GM04504 (cell line): ENCODE measurements at regions not wholly inside any gene's neighbourhood (a gene's known extent, or its start where the extent isn't known, plus 50 kb on each side); places are given as distances from the start of the nearest gene placed in this dataset.

Source experiments
- DNase-seq: peaks from one replicate; pipeline ENCODE4 v3.0.0-alpha.2; 2012; ENCODE audit warnings: low read depth

DNA sequence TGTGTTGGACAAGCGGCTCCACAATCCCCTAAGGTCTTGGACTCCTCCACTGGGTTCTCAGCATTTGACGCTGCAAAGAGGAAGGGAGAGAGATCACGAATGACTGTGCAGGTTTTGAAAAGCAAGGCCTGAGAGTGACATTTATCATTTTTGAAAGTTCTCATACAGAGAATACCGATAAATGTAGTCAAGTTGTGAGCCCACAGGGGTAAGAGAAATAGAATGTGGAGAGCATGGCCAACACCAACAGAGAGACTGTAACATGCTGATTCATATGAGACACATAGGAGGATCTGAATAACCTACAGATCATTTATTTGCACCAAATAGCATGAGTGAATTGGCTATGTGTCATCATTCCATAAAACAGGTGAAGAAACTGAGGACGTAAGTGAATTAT, 230.5 kb upstream of the MBL2 start:
- no peak for DNase-seq

DNA sequence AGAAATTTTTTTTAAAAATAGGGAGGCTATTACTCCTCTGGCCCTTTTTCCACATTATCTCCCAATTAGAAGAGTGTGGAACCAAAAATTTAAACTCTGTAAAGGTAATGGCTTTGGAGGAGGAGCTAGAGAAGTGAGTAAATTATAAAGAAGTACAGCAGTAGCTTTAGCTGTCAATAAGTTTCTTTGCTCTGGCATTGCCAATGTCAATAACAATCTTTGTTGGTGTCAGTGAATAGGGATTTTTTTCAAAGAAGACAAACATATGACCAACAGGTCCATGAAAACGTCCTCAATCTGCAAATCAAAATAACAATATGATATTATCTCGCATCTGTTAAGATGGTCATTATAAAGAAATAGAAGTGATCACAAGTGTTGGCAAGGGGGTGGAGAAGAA, 227.1 kb upstream of the MBL2 start:
- no peak for DNase-seq

DNA sequence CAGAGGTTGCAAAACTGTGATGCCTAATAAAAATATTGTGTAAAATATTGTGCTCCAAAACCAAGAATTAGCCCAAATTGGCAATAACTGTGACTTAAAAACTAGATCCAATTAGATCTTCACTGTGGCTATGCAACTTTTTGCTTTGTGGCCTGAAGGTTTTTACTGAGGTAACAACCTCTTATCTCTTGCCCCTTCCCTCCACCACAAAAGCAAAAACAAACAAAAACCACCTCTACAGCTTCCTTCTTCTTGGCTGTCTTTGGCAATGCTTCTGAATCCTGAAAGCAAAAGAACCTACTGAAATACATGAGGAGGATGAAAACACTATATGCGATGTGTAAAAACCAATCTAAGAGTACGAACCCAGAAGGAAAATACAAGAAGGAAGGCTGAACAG, 226.7 kb upstream of the MBL2 start:
- DNase-seq: no peak

DNA sequence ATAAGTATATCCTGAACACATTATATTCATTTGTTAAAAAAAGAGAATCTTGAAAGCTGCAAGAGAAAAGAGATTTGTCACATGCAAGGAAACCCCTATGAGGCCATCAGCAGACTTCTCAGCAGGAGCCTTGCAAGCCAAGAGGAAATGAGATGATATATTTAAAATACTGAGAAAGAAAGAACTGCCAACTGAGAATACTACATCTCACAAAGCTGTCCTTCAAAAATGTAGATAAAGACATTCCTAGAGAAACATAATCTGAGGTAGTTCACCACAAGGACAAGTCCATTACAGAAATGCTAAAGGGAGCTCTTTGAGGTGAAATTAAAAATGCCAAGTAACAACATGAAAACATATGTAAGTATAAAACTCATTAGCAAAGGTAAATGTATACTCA, 224.4 kb upstream of the MBL2 start:
- DNase-seq: no peak

DNA sequence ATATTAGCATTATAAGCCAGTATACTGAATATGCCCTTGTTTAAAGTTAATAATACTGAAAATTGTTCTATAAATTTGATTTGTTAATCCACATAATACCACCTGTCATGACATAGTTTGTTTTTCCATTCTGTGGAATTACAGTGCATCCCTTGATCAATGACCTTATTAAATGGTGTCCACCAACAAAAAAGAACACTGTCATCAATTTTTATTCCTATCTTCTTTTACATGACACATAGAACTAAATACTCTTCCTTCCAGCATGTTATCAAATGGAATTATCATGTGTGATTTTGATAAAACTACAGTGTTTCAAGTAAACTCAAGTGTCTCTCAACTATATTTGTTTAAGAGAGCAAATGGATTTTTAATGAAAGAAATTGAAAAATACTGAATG, 221.8 kb upstream of the MBL2 start:
- no peak for DNase-seq

DNA sequence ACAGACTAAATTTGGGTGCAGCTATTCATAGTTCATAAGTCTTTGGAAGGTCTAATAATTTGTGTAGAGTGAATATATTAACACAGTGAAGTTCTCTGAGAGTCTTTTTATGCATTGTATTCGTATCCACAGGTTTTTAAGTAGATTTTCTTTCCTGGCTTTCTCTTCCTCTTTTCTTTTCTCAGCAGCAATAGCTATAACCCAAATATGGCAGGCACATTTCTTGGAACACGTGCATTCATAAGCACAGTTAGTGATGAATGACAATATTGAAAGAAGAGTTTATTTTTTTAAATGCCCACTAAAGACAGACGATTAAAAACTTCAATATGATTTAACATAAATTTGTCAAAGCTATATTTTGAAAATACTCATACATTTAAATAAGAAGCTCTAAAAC, 220.5 kb upstream of the MBL2 start:
- no peak for DNase-seq

DNA sequence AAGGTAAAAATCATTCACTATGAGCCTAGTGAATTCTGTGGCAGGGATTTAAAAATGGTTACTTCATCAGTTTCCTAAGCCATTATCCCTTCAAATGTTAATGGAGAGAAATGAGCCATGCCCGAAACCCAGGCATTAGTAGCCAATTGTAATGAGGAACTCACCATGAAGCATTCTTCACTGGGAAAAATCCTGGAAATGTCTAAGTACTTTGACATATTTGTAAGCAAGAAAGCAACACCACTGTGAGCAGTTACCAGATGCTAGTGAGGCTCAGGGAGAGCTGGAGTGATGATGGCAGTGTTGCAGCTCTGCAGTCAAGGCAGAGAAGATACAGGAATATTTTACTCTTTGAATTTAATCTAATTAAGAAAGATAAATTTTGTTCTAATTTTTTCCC, 220.0 kb upstream of the MBL2 start:
- no peak for DNase-seq

DNA sequence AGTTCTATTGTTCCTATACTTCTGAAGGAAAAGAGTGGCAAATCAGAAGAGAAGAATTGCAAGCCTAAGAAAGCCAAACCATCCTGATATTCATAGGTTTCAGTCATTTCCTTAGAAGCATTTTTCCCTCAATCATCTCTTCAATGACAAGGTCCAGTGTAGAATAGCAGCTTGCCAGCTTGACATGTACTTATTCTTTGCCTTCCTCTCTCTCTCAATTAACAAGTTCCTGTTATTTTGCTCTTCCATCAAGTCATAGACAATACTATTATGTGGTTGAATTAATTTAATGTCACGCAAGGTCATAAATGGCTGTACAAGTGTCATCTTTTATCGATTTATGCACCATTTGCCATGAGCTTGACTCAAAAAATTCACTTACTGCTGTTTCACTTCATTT, 216.3 kb upstream of the MBL2 start:
- no peak for DNase-seq

DNA sequence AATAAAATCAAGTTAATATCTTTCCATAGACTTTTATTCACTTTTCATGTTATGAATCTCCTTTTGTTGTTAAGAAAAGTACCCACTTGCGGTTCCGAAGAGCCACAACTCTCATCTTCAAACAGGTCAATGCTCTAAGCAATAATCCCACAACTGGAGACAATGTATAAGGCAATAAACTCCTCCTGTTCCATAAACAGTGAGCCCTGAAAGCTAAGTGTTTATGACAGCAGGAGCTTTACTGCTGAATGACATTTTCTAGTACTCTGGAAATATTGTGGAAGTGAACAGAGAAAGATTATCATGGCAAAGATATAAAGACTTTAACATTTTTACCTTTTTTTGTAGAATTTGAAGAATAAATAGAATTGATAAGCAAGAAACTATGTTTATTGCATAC, 213.5 kb upstream of the MBL2 start:
- DNase-seq: no peak

DNA sequence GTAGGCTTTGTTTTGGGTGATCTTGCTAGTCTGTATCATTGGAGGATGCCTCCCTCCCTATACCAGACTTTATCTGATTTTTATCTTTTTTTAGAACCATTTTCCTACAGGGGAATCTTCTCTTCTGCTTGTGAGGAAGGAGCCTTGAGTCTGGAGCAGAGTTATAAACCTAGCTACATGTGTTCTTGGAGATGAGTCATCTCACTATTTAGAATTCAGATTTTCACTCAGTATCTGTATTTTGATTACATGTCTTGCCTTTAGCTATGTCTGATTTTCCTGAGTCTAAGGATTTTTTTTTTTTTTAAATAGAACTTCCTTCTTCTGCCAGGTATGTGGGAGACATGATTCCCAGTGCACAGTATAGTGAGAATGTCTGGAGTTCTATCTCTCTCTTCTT, 211.6 kb upstream of the MBL2 start:
- no peak for DNase-seq

DNA sequence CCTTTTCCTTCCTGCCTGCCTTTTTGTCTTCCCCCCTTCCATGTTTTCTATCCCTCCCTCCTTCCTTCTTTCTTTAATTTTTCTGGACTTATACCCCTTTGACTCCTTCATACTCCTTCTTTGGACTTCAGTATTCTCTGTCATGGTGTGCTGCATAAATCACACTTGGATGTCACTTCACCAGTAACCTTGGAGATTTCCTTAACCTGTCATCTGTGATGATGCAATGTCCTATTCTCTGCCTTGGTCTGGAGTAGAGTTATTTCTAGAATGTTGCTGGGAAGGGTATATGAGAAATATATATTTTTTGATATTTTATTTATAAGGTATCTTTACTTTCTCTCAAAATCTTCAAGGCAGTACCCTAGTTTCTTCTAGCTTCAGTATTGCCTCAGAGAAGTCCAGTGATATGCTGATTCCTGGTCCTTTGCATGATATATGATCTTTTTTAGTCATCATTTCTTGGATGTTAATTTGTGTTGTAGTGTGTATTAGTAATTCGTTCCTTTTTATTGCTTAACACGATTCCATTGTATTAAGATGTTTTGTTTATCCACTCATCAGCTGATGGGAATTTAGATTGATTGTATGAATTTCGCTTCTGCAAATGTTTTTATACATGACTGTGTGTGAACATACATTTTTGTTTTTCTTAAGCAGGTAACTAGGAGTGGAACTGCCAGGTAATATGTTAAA, 206.9 kb upstream of the MBL2 start:
- no peak for DNase-seq

DNA sequence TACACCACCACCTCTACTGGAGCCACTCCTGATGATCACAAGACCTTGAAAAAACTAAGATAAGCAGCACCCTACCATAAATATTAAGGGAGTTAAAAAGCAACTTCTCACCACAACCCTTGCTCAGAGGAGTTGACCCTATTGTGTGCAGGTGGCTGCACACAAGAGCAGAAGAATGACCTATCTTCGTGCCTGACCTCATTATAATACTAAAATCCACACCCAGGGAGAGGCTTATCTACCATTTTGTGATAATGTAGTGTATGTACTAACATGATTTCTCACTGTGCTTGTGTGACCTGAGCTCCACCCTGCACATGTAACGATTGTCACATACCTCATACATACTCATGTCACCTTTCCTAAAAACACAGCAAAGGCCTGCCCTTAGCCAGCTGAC, 205.0 kb upstream of the MBL2 start:
- DNase-seq: no peak

DNA sequence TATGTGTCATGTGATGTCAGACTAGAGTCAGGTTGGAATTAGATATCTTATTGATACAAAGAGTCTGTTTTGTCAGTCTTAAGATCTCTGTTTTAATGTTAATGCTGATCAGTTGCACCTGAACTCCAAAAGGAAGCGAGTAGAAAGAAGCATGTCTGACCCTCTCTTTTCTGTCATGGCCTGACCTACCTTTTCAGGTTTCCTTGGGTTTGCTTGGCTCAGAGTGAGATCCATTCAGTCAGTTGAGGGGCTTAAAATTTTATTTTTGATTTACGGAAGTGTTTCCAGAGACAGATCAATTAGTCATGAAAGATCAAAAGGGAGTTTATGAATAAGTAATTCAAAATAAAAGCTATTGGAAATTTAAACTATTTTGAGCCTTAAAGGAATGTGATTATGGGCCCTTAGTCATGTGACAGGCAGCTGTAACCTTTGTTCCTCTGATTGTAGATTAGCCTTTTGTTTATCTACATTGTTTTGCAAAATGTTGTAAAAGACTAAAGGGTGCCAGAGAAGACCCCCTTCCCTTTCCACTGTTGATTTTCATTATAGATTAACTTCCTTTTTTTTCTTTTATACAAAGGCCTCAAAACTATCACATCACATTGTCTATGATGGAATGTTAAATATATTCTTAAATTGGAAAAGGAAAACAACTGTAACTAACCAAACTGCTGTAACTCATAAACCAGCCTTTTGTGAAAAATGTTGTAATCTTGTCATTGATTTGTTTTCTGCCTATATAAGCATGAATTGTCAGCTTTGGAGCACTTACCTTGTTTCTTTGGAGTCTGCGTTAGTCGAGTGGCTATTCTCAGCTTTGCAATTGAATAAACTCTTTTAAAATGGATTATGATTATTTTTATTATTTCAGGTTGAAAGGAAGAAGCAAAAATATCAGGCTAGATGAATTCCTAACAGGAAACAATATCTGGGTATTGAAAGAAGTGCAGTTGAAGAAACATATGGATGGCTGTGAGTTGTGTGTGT, 195.5 kb upstream of the MBL2 start:
- no peak for DNase-seq

DNA sequence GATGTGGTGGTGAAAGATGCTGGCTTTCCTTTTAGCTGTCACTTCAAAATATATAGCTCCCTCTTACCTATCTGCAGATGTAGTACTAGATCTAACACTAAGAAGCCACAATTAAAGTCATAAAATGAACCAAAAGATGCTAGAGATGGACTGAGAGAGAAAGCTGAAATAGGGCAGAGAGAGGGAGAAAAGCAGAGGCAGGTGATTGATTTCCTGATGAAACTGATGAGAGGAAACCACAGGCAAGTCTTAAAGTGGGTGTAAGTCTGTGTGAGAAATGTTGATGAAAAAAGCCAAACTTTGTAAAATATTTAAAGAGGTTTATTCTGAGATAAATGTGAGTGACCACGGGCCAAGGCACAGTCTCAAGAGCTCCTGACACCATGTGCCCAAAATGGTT, 194.3 kb upstream of the MBL2 start:
- no peak for DNase-seq

DNA sequence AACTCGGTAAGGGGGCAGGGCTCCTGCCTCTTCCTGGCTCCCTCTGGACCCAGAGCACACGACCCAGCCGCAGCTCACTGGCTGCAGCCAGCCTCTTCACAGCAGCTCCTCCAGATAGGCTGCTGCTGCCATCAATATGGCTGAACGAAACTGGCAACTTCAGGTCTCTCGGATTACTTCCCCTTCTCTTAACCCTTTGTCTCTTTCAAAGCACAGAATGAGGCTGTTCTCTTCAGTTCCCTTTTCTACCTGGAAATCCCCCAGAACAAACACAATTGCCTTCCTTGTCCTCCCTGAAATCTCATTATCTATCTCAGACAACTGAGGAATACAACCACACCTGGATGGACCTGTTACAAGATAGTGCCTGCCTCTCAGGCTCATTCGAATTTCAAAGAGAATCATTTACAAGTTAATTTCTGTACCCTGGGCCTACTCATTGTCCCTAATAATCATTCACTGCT, 193.4 kb upstream of the MBL2 start:
- DNase-seq: no peak

DNA sequence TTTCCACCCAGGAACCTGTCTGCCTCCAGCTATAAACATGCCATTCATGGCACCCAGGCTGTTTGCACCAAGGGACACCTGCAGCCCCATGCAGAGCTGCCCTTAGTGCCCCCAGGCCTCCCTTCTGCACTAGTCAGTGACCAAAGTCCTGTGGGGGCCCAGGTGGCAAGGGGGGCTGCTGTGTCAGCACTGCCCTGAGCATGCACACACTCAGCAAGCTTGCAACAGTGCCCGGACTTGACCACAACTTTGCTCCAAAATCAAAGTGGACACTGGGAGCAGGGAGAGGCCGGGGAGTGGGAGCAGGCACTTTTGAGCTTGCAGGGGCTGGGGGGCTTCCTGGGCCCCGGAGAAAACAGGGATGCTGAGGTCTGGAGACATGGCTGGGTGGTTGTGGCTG, 192.9 kb upstream of the MBL2 start:
- DNase-seq: no peak

DNA sequence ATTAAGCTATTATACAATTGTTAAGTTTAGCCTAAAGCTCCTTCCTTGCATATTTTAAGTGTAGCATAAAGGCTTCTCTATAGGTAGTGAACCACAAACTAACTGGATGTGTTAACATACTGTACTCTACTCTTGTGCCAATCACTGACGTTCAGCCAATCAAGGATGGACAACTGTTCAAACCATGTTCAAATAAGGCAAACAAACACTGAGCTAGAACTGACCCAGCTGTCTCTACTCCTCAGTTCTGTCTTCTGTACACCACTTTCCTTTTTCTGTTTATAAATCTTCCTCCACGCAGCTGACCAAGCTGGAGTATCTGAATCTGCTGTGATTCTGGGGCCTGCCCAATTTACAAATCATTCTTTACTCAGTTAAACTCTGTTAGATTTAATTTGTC, 188.7 kb upstream of the MBL2 start:
- DNase-seq: no peak

DNA sequence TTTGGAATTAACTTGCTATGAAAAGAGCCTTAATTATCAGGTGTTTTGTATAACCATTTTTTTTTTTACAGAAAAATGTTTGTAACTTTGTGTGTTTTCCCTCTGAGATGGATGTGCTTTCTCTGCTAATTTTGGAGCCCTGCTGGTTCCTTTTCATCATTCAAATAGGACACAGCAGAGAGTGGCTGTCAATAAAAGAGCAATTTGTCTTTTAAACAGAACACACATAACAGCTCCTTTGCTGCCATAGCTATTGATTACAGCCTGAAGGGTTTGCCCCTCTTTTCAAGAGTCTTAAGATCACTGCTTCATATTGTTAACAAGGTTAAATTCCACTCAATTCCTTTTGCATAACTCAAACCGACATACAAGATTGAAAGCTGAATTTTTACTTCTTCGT, 187.2 kb upstream of the MBL2 start:
- DNase-seq: no peak

DNA sequence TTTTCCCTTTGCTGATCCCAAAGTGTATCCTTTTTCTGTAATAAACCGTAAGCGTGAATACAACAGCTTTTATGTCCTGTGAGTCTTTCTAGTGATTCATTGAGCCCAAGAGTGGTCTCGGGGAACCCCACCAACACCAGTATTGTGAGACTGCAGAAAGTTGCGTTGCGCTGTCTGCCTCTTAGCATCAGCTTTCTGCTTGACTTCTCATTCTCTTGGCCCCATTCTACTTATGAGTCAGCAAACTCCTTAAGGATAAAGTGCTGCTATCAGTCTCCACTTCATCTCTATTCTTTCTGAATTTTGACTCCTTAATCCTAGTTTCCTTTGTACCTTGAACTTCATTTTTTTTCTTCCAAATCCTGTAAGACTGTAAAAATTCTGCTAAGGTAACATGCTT, 184.3 kb upstream of the MBL2 start:
- DNase-seq: no peak

DNA sequence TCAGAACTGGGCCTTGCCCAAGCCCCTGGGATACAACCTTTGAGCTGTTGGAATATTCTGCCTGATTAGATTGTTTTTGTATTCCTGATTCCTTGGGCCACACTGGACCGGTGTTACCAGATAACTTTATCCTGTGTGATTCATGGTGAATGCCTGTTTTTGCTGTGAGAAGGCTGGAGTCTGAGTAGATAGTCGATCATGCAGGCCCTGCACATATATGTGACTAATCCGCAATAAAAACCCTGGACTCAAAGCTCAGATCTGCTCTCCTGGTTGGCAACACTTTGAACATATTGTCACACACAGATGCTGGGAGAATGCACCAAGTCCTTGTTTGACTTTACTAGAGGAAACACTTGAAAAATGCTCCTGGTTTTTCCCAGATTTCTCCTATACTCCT, 183.9 kb upstream of the MBL2 start:
- DNase-seq: no peak

DNA sequence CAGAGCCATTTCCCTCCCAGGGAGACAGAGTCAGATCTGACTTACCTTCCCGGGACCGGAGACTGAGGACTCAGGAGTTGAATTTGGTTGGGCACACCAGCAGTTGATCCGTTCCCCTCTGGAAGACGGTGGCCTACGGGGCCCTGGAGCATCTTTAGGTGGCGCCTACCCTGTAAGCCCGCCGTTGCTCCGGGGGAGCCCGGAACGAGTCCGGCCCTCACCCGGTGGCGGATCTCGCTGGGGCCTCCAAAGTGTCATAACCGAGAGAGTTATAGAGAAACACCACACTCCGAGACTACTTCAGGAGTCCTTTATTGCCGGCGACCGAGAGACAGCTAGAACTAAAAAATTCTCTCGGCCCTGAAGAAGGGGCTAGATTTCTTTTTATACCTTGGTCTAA, 182.8 kb upstream of the MBL2 start:
- DNase-seq: no peak

DNA sequence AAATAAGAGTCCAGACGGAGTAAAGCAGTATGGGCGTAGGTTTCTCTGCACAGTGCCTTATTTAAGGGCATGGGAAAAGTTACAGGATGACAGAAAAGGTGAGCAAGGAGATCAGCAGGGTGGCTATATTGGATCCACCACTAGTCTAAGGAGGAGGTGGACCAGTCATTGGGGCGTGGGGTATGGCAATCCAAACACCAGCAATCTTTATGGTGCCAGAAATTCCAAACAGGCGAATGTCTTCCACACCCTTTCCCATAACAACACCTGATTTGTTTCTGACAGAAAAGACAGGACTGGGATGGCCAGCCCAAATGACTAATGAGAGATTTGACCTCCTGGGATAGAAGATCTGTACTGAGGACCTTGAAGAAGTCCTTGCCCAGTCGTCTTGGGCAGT, 181.8 kb upstream of the MBL2 start:
- DNase-seq: no peak

DNA sequence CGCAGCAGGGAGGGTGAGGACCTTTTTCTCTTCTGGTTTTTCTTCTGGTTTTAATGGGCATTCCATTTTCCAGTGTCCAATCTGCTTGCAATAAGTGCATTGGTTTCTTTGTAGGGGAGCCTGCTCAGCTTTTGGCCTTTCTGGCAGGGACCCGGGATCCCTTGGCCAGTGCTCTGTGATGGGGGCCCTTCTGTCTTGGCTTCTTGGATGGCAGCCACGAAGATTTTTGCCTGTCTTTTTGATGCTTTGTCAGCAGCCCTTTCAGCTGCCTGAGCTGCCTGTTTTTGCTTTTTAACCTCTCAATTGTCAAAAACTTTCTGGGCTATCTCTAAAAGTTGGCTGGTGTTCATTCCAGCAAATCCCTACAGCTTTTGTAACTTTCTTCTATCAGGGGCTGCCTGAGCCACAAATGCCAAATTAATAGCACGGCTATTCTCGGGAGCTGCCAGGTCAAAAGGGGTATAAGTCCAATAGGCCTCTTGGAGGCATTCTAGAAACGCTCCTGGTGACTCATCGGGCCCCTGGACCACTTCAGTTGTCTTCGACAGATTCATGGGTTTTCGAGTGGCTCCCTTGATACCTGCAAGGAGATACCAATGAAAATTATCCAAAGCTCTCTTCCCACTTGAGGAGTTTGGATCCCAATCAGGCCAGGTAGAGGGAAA, 179.9 kb upstream of the MBL2 start:
- no peak for DNase-seq
